Osteocyte (in vitro differentiated cells): ENCODE measurements at regions not wholly inside any gene's neighbourhood (a gene's known extent, or its start where the extent isn't known, plus 50 kb on each side); places are given as distances from the start of the nearest gene placed in this dataset.

ENCODE experiments used
- DNase-seq: peaks from one replicate; pipeline ENCODE4 v3.0.0; 2021; ENCODE audit warnings: mixed read lengths; ENCODE audit not compliant: unreplicated experiment; ENCODE audit errors: extremely low spot score
- H3K27ac Mint-ChIP-seq: one replicate; pipeline ENCODE4 v1.8.0; 2021; ENCODE audit warnings: mild to moderate bottlenecking, mixed read lengths; ENCODE audit not compliant: unreplicated experiment
- H3K27me3 Mint-ChIP-seq: one replicate; pipeline ENCODE4 v1.8.0; 2021; ENCODE audit warnings: mixed read lengths; ENCODE audit not compliant: unreplicated experiment
- H3K36me3 Mint-ChIP-seq: one replicate; pipeline ENCODE4 v1.8.0; 2021; ENCODE audit warnings: mixed read lengths; ENCODE audit not compliant: unreplicated experiment
- H3K4me1 Mint-ChIP-seq: one replicate; pipeline ENCODE4 v1.8.0; 2021; ENCODE audit warnings: mixed read lengths; ENCODE audit not compliant: unreplicated experiment
- H3K4me3 Mint-ChIP-seq: one replicate; pipeline ENCODE4 v1.8.0; 2021; ENCODE audit warnings: mild to moderate bottlenecking, moderate library complexity, mixed read lengths; ENCODE audit not compliant: unreplicated experiment
- H3K9me3 Mint-ChIP-seq: one replicate; pipeline ENCODE4 v1.8.0; 2021; ENCODE audit warnings: mixed read lengths; ENCODE audit not compliant: unreplicated experiment
- TF ChIP-seq, protein P1 (sequence below): fragments of 200-600 bp; sonication (generic); IDR thresholded peaks from 2 replicates; pipeline ENCODE4 v1.5.0; 2021; ENCODE audit warnings: antibody characterized with exemption, mild to moderate bottlenecking, moderate library complexity

DNA sequence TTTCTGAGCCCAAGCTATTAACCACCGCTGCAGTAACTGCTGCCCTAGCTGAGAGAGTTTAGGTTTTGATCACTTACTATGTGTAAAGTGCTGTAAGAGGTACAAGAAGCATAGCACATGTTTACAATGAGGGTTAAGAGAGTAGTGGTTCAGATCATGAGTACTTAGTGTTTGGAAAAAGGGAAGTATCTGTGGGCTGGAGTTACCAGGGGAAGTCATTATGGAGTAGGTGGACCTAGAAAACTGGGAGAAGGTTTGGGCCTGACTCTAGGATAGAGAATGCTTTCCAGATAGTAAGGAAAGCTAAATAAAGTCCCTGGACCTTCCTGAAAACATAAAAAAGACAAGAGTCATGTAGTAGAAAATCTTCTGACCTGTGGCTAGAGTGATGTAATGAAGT, 149.6 kb upstream of the PLXNA2 start:
- Mint-ChIP-seq H3K9me3 (peaks cover under 1% of the 10 kb centered on the region), H3K27ac (no peak overlapping the region), H3K36me3 (no peaks in the 10 kb centered on the region), H3K4me1 (no peaks in the 10 kb centered on the region), H3K27me3 (no peaks in the 10 kb centered on the region), H3K4me3 (no peak overlapping the region)
- no peak for DNase-seq
- TF ChIP-seq, protein P1, sequence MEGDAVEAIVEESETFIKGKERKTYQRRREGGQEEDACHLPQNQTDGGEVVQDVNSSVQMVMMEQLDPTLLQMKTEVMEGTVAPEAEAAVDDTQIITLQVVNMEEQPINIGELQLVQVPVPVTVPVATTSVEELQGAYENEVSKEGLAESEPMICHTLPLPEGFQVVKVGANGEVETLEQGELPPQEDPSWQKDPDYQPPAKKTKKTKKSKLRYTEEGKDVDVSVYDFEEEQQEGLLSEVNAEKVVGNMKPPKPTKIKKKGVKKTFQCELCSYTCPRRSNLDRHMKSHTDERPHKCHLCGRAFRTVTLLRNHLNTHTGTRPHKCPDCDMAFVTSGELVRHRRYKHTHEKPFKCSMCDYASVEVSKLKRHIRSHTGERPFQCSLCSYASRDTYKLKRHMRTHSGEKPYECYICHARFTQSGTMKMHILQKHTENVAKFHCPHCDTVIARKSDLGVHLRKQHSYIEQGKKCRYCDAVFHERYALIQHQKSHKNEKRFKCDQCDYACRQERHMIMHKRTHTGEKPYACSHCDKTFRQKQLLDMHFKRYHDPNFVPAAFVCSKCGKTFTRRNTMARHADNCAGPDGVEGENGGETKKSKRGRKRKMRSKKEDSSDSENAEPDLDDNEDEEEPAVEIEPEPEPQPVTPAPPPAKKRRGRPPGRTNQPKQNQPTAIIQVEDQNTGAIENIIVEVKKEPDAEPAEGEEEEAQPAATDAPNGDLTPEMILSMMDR: no peak

DNA sequence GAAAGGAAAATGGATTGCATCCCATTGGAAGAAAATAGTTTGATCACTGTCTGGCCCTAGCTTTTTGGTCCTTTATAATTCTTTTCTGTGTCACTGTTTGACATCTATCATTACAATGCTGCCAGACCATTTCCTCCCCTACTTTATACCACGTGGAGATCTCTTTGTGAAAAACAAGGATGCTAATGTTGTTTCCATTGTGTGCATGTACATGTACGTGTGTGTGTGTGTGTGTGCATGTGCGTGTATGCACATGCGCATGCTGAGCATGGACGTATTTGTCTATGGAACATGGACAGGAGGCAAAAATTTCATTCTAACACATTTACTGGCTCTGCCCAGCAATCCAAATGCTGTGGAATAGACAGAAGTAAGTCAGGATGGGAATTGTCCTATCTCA, 153.1 kb upstream of the PLXNA2 start:
- TF ChIP-seq, protein P1: no peak
- Mint-ChIP-seq H3K27me3 (no peaks in the 10 kb centered on the region), H3K27ac (no peak overlapping the region), H3K4me1 (no peaks in the 10 kb centered on the region), H3K9me3 (peaks cover 3% of the 10 kb centered on the region), H3K4me3 (no peak overlapping the region), H3K36me3 (no peaks in the 10 kb centered on the region)
- no peak for DNase-seq

DNA sequence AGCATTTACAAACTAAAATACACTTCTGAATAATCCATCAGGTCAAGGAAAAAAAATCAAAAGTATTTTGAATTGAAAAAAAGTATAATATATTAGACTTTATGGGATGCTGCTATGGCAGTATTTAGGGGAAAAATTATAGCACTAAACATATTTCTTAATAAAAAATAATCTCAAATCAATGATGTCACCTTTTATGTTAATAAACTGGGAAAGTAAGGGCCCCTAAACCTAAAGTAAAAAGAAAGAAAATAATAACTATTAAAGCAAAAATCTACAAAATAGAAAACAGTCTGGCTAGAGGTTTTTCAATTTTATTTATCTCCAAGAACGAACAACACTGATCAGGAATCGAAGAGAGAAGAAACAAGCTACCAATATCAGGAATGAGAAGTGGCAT, 160.8 kb upstream of the PLXNA2 start:
- Mint-ChIP-seq H3K4me1 (no peaks in the 10 kb centered on the region), H3K4me3 (no peak overlapping the region), H3K27me3 (peaks cover 3% of the 10 kb centered on the region), H3K36me3 (no peaks in the 10 kb centered on the region), H3K27ac (no peak overlapping the region), H3K9me3 (peaks cover 6% of the 10 kb centered on the region)
- DNase-seq: no peak
- TF ChIP-seq, protein P1: no peak

DNA sequence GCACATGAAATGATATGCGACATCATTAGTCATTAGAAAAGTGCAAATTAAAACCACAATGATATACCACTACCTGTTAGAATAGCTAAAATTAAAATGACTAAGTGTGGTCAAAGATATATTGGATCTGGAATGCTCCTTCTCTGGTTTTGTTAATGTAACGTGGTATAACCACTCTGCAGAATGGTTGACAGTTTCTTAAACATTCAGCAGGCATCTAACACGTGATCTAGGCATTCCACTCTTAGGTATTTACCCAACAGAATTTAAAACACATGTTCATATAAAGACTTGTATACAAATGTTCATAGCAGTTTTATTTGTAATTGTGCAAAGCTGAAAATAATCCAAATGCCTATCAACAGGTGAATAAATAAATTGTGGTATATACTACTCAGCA, 165.0 kb upstream of the PLXNA2 start:
- H3K9me3 Mint-ChIP-seq: peaks cover 2% of the 10 kb centered on the region
- no peak overlapping the region for H3K4me3 Mint-ChIP-seq
- H3K36me3 Mint-ChIP-seq: no peaks in the 10 kb centered on the region
- TF ChIP-seq, protein P1: no peak
- H3K4me1 Mint-ChIP-seq: no peaks in the 10 kb centered on the region
- H3K27me3 Mint-ChIP-seq: peaks cover 3% of the 10 kb centered on the region
- no peak overlapping the region for H3K27ac Mint-ChIP-seq
- no peak for DNase-seq

DNA sequence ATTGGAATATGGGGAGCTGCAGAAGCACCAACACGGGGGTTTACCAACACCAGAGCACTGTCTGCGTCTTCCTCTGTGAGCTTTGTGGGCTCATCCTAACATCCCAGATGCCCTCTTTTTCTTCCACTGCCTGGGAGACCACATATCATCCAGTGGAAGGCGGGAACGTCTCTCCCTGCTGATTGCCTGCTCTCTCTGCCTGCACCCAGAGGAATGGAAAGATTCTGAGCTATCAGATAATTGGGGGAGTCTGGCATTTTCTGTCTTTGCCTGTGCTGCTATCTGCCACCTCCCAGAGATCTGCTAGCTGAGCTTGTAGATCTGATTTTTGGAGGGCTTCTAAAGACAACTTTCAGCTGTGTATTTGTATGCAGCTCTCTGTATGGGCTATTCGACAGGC, 166.2 kb upstream of the PLXNA2 start:
- no peak for DNase-seq
- no peaks in the 10 kb centered on the region for H3K4me1 Mint-ChIP-seq
- no peak overlapping the region for H3K4me3 Mint-ChIP-seq
- H3K9me3 Mint-ChIP-seq: no peaks in the 10 kb centered on the region
- H3K36me3 Mint-ChIP-seq: no peaks in the 10 kb centered on the region
- no peak overlapping the region for H3K27ac Mint-ChIP-seq
- H3K27me3 Mint-ChIP-seq: peaks cover 3% of the 10 kb centered on the region
- TF ChIP-seq, protein P1: no peak
